Umbilical cord (tissue), 1 donor: ENCODE measurements at regions not wholly inside any gene's neighbourhood (a gene's known extent, or its start where the extent isn't known, plus 50 kb on each side); places are given as distances from the start of the nearest gene placed in this dataset.

Experiments
- DNase-seq: peaks from one replicate; pipeline ENCODE4 v3.0.0-alpha.2; 2015; ENCODE audit warnings: low spot score

DNA sequence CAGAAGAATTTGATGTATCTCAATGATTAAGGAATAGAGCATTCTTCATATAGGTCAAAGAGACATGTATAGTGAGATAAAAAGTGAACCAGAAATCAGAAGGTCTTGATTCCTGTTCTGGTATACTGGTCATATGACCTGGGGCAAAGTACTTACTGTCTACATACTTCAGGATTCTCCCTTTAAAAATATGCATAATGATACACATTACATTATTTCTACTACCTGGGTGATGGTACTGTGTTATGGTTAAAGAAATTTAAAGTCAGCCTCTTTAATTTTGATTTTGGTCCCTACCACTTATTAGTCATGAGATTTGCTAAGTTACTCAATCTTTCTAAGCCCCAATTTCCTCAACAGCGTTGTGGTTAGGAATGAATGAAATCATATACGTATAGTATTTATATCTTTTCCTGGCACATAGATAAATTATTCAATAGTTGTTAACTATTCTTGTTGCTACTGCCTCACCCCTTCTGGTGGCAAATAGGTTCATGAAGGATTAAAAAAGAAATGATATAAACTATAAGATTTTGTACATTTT is 984.1 kb downstream of the TLE4 start:
- DNase-seq: no peak

DNA sequence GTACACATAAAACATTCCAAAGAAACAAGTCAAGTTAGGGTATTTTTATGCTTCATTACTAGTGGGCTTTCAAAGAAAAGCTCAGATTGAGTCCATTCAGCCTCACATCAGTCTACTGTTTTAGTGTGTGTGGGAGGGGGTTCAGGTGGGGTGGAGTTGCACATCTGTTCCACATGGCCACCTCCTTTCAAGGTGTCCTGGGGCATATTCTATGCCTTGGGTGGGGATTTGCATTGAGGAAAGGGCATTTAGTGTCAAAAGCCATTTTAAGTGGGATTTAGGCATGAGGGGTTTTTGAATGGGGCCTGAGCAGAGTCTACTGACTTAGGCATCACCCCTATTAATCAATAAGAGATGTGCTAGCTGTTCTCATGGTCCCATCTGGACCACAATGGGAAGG is 983.1 kb downstream of the TLE4 start:
- DNase-seq: no peak

GRCh38 chr9:80554301-80554700 is 982.5 kb downstream of the TLE4 start:
- no peak for DNase-seq

DNA sequence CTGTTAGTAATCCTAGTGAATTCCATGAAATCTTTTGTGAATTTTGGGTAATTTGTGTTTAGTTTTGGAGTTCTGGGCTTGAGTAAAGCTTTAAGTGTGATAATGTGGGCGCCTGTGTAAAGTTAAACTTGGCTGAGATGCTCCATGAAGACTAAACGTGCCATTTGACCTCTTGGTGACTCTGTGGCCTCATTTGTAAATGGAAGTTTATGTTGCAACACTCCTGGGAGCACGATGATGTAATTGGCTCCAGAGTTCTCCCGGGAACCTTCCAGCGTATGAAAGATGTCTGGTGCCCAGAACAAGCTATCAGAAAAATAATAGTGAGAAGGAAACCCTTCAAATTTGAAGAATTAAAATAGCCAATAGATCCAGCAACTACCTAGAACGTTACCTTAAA is 981.2 kb downstream of the TLE4 start:
- peak; percentile 54 for DNase-seq

- no peak for DNase-seq
These were observed 978.4 kb downstream of the TLE4 start for GRCh38 chr9:80550181-80550580.

DNA sequence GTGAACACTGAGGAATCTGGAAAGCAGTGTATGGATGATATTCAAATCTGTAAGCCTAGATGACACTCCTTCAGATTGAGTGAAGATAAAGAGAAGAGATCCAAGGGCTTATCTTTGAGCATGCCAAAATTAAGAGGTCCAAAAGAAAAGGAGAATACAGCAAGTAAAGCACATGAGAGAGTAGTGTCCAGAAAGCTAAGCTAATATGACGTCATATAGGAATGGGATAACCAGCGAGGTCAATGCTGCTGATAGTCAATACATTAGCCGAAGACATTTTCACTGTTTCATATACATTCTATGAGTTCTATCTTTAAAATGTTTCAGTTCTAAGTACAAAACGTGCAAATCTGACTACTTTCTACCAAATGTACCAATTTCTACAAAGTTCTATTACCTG is 975.8 kb downstream of the TLE4 start:
- DNase-seq: no peak

DNA sequence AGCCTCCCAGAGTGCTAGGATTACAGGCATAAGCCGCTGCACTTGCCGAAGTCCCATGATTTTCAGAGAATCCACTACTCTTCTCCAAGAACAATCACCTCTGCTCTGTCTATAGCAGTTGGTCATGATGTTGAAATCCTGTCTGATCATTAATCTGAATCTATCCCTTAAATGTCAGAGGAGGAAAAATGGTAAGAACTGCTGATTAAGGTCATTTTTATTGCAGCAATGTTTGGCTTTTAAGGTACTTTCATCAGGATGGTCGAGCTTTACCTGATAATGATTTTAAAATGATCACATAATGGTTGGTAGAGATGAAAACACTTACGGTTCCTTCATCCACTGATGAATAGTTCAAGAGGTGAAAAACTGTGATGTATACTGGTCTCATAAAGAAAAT is 968.6 kb downstream of the TLE4 start:
- DNase-seq: no peak

DNA sequence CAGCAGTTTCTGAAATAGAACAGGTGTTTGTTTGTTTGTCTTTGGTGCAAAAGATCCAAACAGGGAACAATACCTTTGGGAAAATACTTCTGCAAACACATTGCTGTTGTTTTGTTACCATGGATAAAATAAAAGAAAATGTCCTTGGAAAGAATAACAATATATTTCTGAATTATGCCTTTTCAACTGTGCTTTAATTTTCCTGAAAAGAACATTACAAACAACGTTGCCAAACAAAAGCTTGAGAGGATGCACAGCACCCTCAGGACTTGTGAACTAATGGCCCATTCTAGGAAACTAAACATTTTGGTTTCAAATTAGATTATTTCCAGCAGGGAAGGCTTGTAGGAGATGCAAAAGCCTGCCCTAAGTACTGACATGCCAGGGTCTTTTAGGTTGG is 967.2 kb downstream of the TLE4 start:
- no peak for DNase-seq

GRCh38 chr9:80522465-80522864 is 950.7 kb downstream of the TLE4 start:
- DNase-seq: no peak

- no peak for DNase-seq
These were observed 949.4 kb downstream of the TLE4 start for GRCh38 chr9:80521151-80521550.

DNA sequence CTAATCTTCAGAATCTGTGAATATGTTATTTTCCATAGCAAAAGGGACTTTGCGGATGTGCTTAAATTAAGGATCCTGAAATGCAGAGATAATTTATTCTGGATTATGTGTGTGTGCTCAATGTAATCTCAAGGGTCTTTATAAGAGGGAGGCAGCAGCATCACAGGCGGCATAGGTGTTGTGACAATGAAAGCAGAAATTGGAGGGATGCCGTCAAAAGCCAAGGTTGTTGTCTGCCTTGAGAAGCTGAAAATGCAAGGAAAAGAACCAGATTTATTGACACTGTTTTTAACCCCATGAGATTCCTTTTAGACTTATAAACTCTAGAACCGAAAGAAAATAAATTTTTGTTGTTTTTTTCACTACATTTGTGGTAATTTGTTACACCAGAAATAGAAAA is 948.5 kb downstream of the TLE4 start:
- DNase-seq: no peak

DNA sequence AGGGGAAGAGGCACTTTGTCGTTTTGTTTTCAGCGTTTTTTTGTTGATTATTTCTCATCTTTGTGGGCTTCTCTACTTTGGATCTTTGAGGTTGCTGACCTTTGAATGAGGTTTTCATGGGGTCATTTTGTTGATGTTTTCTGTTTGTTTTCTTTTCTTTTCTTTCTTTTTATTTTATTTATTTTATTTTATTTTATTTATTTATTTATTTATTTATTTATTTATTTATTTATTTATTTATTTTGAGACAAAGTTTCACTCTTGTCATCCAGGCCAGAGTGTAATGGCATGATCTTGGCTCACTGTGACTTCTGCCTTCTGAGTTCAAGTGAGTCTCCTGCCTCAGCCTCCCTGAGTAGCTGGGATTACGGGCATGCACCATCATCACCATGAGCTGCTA is 946.7 kb downstream of the TLE4 start:
- no peak for DNase-seq

- DNase-seq: no peak
These were observed 944.9 kb downstream of the TLE4 start for GRCh38 chr9:80516679-80517078.

GRCh38 chr9:80509358-80509757 is 937.6 kb downstream of the TLE4 start:
- no peak for DNase-seq

DNA sequence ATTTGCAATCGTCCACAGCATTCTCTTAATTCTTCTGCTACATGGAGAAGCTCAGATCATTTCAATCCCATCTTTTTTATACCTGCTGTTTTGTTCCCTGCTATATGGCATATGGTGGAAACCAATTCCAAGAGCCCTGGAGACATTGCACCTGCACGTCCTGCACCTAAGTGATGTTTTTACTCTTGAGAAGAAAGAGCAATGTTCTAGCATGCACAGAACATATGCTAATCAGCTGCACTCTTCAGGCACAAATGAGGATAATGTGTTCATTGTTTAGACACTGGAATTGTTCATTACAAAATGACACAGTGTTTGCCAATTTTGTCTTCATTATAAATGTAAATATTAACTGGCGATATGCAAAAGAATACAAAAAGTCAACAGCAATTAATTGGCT is 935.8 kb downstream of the TLE4 start:
- no peak for DNase-seq

- peak; percentile 54 for DNase-seq
These were observed 933.0 kb downstream of the TLE4 start for GRCh38 chr9:80504601-80505230.

DNA sequence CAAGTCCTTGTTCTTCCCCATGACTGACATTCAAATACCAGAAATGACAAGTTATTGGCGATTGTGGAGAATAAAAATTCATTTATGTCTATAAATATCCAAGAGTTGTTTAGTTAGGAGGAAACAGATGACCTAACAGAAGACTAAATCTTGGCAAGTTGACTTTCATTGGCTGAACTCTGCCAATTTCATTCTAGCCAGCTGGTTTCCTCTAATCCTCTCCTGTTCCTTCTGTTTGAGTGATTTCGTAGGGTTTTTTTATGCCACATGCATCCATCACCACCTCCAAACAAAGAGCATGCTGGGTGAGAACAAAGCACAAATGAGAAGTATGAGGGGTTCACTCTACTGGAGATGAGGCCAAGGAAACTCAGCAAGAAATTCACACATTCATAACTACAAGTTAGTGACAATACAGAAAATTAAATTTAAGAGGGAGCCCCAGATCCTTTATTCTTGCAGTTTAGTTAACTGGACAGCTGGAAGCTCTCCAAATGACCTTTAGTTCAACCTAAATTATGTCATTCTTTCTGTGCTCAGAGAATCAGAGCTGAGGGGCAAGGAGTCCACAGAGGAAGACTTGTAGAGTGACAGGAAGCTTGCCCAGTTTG is 932.0 kb downstream of the TLE4 start:
- peak; percentile 28 for DNase-seq

GRCh38 chr9:80502306-80502705 is 930.5 kb downstream of the TLE4 start:
- DNase-seq: no peak

GRCh38 chr9:80501635-80502034 is 929.9 kb downstream of the TLE4 start:
- DNase-seq: no peak

DNA sequence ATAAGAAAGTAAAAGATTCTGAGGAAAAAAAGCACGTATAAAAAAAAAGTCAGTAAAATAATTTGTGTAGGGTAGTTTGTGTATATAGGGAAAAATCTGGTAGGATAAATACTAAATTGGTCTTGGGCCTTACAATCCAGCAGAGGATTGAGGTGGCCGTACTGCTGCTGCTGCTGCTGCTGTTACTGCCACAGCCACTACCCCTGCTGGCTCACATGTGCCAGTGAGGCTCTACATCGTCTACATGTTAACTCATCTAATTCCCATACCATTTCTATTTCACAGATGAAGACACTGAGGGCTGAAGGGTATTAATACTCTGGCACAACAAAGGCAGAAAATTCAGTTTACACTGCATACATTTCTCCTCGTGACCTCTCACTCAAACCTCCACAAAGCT is 928.5 kb downstream of the TLE4 start:
- DNase-seq: no peak

DNA sequence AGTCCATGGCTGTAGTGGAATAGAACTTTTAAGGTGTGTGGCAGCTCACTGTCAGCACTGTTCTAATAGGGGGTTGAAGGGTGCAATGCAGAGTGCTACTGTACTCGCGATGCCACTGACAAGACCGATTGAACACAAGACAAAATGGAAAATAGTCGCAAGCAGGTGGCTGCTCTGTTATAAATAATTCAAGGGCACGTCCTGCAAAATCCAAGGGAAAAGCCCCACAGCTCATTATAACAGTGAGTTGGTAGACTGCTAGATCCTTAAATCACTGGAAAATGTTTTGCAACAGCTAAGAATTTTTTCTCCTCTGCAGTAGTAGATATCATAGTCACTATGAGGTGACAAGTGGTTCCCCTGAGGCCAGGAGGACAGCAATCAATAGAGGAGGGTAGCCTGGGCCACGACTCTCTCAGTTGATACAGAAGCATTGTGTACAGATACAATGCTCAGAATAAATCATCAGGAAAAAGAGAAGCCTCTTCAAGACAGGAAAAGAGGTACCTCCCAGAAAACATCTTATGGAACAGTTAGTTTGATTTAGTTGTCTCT is 926.3 kb downstream of the TLE4 start:
- no peak for DNase-seq

DNA sequence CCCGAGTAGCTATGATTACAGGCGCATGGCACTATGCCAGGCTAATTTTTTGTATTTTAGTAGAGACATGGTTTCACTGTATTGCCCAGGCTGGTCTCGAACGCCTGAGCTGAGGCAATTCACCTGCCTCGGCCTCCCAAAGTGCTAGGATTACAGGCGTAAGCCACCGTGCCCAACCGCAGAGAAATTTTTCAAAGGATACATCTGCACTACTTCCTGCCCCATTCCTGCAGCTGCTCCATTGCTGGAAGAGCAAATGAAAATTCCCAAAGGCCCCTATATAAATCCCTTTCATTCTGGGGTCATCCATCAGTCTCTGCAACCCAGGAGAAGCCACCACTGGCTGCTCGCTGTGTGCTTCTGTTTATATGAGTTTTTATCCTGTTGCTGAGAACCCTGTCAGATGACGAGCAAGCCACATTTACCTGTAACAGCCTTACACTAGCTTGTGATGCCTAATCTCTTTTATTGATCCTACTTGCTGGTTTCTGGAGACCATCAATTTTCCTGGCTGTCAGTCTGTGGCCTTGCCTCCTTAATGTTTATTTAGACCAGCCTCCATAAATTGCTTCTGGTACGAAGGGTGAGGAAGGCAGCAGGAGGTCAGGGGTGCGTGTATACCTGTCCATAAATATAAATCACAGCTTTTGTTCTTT is 925.3 kb downstream of the TLE4 start:
- DNase-seq: no peak

DNA sequence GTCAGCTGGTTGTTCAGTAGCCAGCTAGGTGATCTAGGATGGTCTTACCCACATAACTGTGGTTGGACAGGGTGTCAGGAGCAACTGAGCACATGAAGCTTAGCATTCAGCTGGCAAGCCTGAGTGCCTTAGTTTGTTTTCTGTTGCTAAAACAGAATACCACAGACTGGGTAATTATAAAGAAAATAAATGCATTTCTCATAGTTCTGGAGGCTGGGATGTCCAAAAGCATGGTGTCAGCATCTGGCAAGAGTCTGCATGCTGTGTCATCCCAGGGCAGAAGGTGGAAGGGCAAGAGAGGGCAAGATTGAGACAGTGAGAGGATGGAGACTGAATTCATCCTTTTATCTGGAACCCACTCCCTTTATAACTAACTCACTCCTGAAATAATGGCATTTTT is 921.5 kb downstream of the TLE4 start:
- DNase-seq: no peak
